ENCODE measurements at regions not wholly inside any gene's neighbourhood (a gene's known extent, or its start where the extent isn't known, plus 50 kb on each side); places are given as distances from the start of the nearest gene placed in this dataset.

GRCh38 chr2:225340923-225341322 lies 58.6 kb upstream of the NYAP2 start:
- H3K9me3 Mint-ChIP-seq = peaks cover 0 to 5% (median 0%) of the 10 kb centered on the region in 6 donors
- no peak overlapping the region for H3K4me3 Mint-ChIP-seq
- peaks cover 0 to 5% (median 2%) of the 10 kb centered on the region in 3 donors for H3K27me3 Mint-ChIP-seq (ENCODE audit: low read depth in 3 of 3)
- no peaks in the 10 kb centered on the region for H3K36me3 Mint-ChIP-seq
- no peaks in the 10 kb centered on the region for H3K4me1 Mint-ChIP-seq
- no peak for DNase-seq
- H3K27ac Mint-ChIP-seq = no peak overlapping the region

- Mint-ChIP-seq H3K4me3 (no peak overlapping the region), H3K36me3 (no peaks in the 10 kb centered on the region), H3K27me3 (ENCODE audit: low read depth in 3 of 3) (peaks cover 0 to 2% (median 2%) of the 10 kb centered on the region in 3 donors), H3K4me1 (no peaks in the 10 kb centered on the region), H3K9me3 (no peaks in the 10 kb centered on the region), H3K27ac (no peak overlapping the region)
- no peak for DNase-seq
Measured at GRCh38 chr2:225337183-225337582, 62.3 kb upstream of the NYAP2 start.

GRCh38 chr2:225334514-225334913 lies 65.0 kb upstream of the NYAP2 start:
- no peaks in the 10 kb centered on the region for H3K9me3 Mint-ChIP-seq
- H3K27ac Mint-ChIP-seq = no peak overlapping the region
- no peak overlapping the region for H3K4me3 Mint-ChIP-seq
- peaks cover 0 to 5% (median 0%) of the 10 kb centered on the region in 3 donors for H3K27me3 Mint-ChIP-seq (ENCODE audit: low read depth in 3 of 3)
- no peaks in the 10 kb centered on the region for H3K36me3 Mint-ChIP-seq
- no peaks in the 10 kb centered on the region for H3K4me1 Mint-ChIP-seq
- DNase-seq = no peak

- peaks cover 0 to 6% (median 0%) of the 10 kb centered on the region in 6 donors for H3K9me3 Mint-ChIP-seq
- peaks cover 0 to 6% (median 3%) of the 10 kb centered on the region in 3 donors for H3K27me3 Mint-ChIP-seq (ENCODE audit: low read depth in 3 of 3)
Measured at GRCh38 chr2:225328192-225328591, 71.3 kb upstream of the NYAP2 start.

GRCh38 chr2:225326969-225327368 lies 72.5 kb upstream of the NYAP2 start:
- no peak for DNase-seq
- peaks cover 0 to 6% (median 0%) of the 10 kb centered on the region in 6 donors for H3K9me3 Mint-ChIP-seq
- no peaks in the 10 kb centered on the region for H3K4me1 Mint-ChIP-seq
- H3K4me3 Mint-ChIP-seq = no peak overlapping the region
- H3K36me3 Mint-ChIP-seq = no peaks in the 10 kb centered on the region
- H3K27me3 Mint-ChIP-seq (ENCODE audit: low read depth in 3 of 3) = peaks cover 0 to 7% (median 4%) of the 10 kb centered on the region in 3 donors
- no peak overlapping the region for H3K27ac Mint-ChIP-seq

More at GRCh38 chr2:225328192-225328591, 71.3 kb upstream of the NYAP2 start:
- H3K27ac Mint-ChIP-seq = no peak overlapping the region
- H3K36me3 Mint-ChIP-seq = no peaks in the 10 kb centered on the region
- DNase-seq = no peak
- H3K4me3 Mint-ChIP-seq = no peak overlapping the region
- no peaks in the 10 kb centered on the region for H3K4me1 Mint-ChIP-seq

- no peak for DNase-seq
- H3K4me1 Mint-ChIP-seq = no peaks in the 10 kb centered on the region
Measured at GRCh38 chr2:225319872-225320271, 79.6 kb upstream of the NYAP2 start.

GRCh38 chr2:225318440-225318839 lies 81.1 kb upstream of the NYAP2 start:
- no peak for DNase-seq
- H3K27ac Mint-ChIP-seq = no peak overlapping the region
- H3K27me3 Mint-ChIP-seq (ENCODE audit: low read depth in 3 of 3) = peaks cover 0 to 6% (median 2%) of the 10 kb centered on the region in 3 donors
- H3K4me1 Mint-ChIP-seq = no peaks in the 10 kb centered on the region
- no peak overlapping the region for H3K4me3 Mint-ChIP-seq
- H3K36me3 Mint-ChIP-seq = no peaks in the 10 kb centered on the region
- peaks cover 0 to 5% (median under 1%) of the 10 kb centered on the region in 6 donors for H3K9me3 Mint-ChIP-seq

More at GRCh38 chr2:225319872-225320271, 79.6 kb upstream of the NYAP2 start:
- Mint-ChIP-seq H3K4me3 (no peak overlapping the region), H3K27me3 (ENCODE audit: low read depth in 3 of 3) (peaks cover 0 to 6% (median 2%) of the 10 kb centered on the region in 3 donors), H3K9me3 (peaks cover 0 to 5% (median under 1%) of the 10 kb centered on the region in 6 donors), H3K27ac (no peak overlapping the region), H3K36me3 (no peaks in the 10 kb centered on the region)

GRCh38 chr2:225317186-225317585 lies 82.3 kb upstream of the NYAP2 start:
- Mint-ChIP-seq H3K27ac (no peak overlapping the region), H3K27me3 (ENCODE audit: low read depth in 3 of 3) (peaks cover 0 to 4% (median 0%) of the 10 kb centered on the region in 3 donors), H3K4me1 (no peaks in the 10 kb centered on the region), H3K4me3 (no peak overlapping the region), H3K9me3 (peaks cover 0 to 3% (median under 1%) of the 10 kb centered on the region in 6 donors), H3K36me3 (no peaks in the 10 kb centered on the region)
- DNase-seq = no peak

- H3K27me3 Mint-ChIP-seq (ENCODE audit: low read depth in 3 of 3) = peaks cover 0 to 6% (median 2%) of the 10 kb centered on the region in 3 donors
- no peaks in the 10 kb centered on the region for H3K9me3 Mint-ChIP-seq
- DNase-seq = no peak
- no peak overlapping the region for H3K27ac Mint-ChIP-seq
- H3K4me1 Mint-ChIP-seq = no peaks in the 10 kb centered on the region
- H3K36me3 Mint-ChIP-seq = no peaks in the 10 kb centered on the region
- no peak overlapping the region for H3K4me3 Mint-ChIP-seq
Measured at GRCh38 chr2:225310745-225311144, 88.8 kb upstream of the NYAP2 start.

GRCh38 chr2:225309516-225309915 lies 90.0 kb upstream of the NYAP2 start:
- Mint-ChIP-seq H3K27me3 (ENCODE audit: low read depth in 3 of 3) (peaks cover 0 to 5% (median 2%) of the 10 kb centered on the region in 3 donors), H3K4me3 (no peak overlapping the region), H3K4me1 (no peaks in the 10 kb centered on the region), H3K36me3 (no peaks in the 10 kb centered on the region), H3K27ac (no peak overlapping the region), H3K9me3 (no peaks in the 10 kb centered on the region)
- no peak for DNase-seq

GRCh38 chr2:225296951-225297350 lies 102.6 kb upstream of the NYAP2 start:
- peaks cover 3% of the 10 kb centered on the region in 2 donors for H3K4me1 Mint-ChIP-seq
- no peaks in the 10 kb centered on the region for H3K36me3 Mint-ChIP-seq
- H3K9me3 Mint-ChIP-seq = peaks cover 0 to 11% (median 2%) of the 10 kb centered on the region in 6 donors
- no peak overlapping the region for H3K27ac Mint-ChIP-seq
- no peak for DNase-seq
- peaks cover 3 to 7% (median 6%) of the 10 kb centered on the region in 3 donors for H3K27me3 Mint-ChIP-seq (ENCODE audit: low read depth in 3 of 3)
- H3K4me3 Mint-ChIP-seq = no peak overlapping the region

GRCh38 chr2:225295102-225295501 lies 104.4 kb upstream of the NYAP2 start:
- H3K27ac Mint-ChIP-seq = no peak overlapping the region
- H3K4me3 Mint-ChIP-seq = no peak overlapping the region
- no peaks in the 10 kb centered on the region for H3K36me3 Mint-ChIP-seq

GRCh38 chr2:225293638-225294037 lies 105.9 kb upstream of the NYAP2 start:
- Mint-ChIP-seq H3K27me3 (ENCODE audit: low read depth in 3 of 3) (peaks cover 0 to 7% (median 6%) of the 10 kb centered on the region in 3 donors), H3K4me1 (no peaks in the 10 kb centered on the region), H3K4me3 (no peak overlapping the region), H3K27ac (no peak overlapping the region), H3K9me3 (peaks cover 0 to 4% (median 0%) of the 10 kb centered on the region in 6 donors), H3K36me3 (no peaks in the 10 kb centered on the region)
- DNase-seq = no peak

More at GRCh38 chr2:225295102-225295501, 104.4 kb upstream of the NYAP2 start:
- peaks cover 0 to 4% (median 0%) of the 10 kb centered on the region in 6 donors for H3K9me3 Mint-ChIP-seq
- no peak for DNase-seq
- peaks cover 0 to 8% (median 7%) of the 10 kb centered on the region in 3 donors for H3K27me3 Mint-ChIP-seq (ENCODE audit: low read depth in 3 of 3)
- no peaks in the 10 kb centered on the region for H3K4me1 Mint-ChIP-seq

GRCh38 chr2:225290757-225291400 lies 108.6 kb upstream of the NYAP2 start:
- Mint-ChIP-seq H3K9me3 (peaks cover 0 to 4% (median 0%) of the 10 kb centered on the region in 6 donors), H3K27ac (no peak overlapping the region), H3K27me3 (ENCODE audit: low read depth in 3 of 3) (peaks cover 0 to 2% (median 2%) of the 10 kb centered on the region in 3 donors), H3K4me1 (no peaks in the 10 kb centered on the region), H3K36me3 (no peaks in the 10 kb centered on the region), H3K4me3 (no peak overlapping the region)
- no peak for DNase-seq

GRCh38 chr2:225289659-225290058 lies 109.9 kb upstream of the NYAP2 start:
- Mint-ChIP-seq H3K4me1 (no peaks in the 10 kb centered on the region), H3K36me3 (no peaks in the 10 kb centered on the region), H3K27me3 (ENCODE audit: low read depth in 3 of 3) (peaks cover 2% of the 10 kb centered on the region in 3 donors), H3K9me3 (peaks cover 0 to 4% (median 0%) of the 10 kb centered on the region in 6 donors), H3K27ac (no peak overlapping the region), H3K4me3 (no peak overlapping the region)
- no peak for DNase-seq

Data from immature natural killer cell (primary cell).